GM21381 (cell line): ENCODE measurements at regions not wholly inside any gene's neighbourhood (a gene's known extent, or its start where the extent isn't known, plus 50 kb on each side); places are given as distances from the start of the nearest gene placed in this dataset.

Experiments used
- ATAC-seq: cut with Tn5 transposase; IDR thresholded peaks from one replicate; pipeline ENCODE4 v1.9.1; 2021; ENCODE audit warnings: mild to moderate bottlenecking, moderate library complexity; ENCODE audit not compliant: unreplicated experiment

GRCh38 chr11:130727157-130728119 is 188.8 kb downstream of the SNX19 start:
- no peak for ATAC-seq

DNA sequence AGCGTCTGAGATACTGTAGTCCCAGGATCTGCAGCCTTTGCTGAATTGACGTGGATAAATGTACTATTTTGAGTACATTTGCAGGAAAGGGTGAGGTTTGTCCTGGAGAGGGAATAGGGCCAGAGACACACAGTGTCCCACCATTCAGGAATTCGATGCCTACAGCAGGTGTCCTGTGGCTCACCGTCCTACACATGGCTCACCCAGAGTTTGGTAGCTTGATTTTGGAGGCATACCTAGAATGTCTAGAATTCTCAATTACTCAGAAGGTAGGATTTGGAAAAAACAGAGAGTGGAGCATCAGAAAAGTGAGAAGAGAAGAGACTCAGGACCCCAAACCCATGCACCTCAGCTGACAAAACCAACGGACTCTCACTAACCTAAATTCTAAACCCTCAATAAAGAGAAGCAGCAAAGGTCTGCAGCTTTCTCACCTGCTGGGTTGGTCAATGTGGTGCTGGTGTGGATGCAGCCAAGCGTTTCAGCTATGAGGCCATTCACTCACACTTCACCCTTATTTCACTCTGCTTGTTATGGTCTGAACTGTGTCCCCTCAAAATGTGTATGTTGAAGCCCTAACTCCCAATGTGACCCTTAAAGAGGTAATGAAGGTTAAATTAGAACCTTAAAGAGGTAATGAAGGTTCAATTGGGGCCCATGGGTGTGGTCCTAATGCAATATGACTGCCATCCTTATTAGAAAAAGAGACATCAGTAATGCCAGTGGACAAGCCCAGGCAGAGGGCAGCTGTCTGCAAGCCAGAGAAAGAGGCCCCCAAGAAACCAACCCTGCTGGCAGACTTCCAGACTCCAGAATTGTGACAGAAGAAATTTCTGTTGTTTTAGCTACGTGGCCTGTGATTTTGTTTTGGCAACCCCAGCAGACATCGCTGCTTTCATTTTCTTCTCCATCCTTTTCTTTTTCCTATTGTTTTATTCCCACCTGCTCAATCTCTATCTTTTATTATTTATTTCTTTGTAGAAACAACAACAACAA is 187.8 kb downstream of the SNX19 start:
- no peak for ATAC-seq

GRCh38 chr11:130729193-130729592 is 187.1 kb downstream of the SNX19 start:
- ATAC-seq = no peak

- ATAC-seq = no peak
Observed at GRCh38 chr11:130729678-130730300, 186.5 kb downstream of the SNX19 start.

DNA sequence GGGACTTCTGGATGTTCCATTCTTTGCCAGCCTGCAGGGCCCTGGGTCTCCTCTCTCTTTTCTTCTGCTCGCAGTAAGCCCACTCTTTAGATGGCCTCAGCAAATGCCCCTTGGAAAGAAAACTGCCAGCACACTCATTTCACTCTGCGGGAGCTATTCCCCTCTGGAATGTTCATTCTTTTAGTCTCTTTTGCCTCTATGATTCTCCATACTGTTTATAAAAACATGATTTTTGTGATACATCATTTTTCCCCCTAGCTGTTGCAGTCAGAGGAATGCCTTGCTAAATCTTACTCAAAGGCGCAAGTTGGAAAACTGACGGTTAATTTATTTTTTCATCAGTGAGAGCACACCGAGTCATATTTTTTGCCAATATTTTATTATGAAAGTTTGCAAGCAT is 184.9 kb downstream of the SNX19 start:
- no peak for ATAC-seq

GRCh38 chr11:130732476-130732875 is 183.8 kb downstream of the SNX19 start:
- ATAC-seq = no peak

- ATAC-seq = no peak
Observed at GRCh38 chr11:130737041-130737830, 179.0 kb downstream of the SNX19 start.

DNA sequence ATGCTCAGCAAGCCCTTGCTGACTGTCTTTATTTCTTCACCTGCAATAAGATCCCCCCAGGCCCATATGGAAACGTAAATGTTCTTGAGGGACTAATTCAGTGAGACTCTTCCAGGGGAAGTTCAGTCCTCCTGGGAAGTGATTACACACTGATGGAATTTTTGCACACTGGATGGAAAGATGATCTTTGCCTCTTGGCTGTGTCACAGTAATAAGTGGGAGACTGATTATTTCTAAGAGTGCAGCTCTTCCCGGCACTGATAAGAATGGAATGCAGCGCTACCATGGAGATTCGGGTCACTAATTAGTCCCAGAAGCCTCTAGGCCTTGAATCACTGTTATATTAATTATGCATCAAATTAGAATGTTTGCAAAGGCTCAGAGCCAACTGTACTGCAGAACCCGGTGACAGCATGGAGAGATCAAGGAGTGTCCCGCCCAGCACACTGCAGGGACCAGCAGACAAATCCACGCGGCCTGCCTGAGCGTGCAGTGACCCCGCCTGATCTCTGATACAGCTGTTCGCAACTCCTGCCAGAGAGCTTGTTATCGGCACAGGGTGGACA is 178.3 kb downstream of the SNX19 start:
- ATAC-seq = no peak

GRCh38 chr11:130738611-130739010 is 177.7 kb downstream of the SNX19 start:
- no peak for ATAC-seq

- no peak for ATAC-seq
Observed at GRCh38 chr11:130740819-130741218, 175.5 kb downstream of the SNX19 start.

- no peak for ATAC-seq
Observed at GRCh38 chr11:130744794-130745193, 171.5 kb downstream of the SNX19 start.

DNA sequence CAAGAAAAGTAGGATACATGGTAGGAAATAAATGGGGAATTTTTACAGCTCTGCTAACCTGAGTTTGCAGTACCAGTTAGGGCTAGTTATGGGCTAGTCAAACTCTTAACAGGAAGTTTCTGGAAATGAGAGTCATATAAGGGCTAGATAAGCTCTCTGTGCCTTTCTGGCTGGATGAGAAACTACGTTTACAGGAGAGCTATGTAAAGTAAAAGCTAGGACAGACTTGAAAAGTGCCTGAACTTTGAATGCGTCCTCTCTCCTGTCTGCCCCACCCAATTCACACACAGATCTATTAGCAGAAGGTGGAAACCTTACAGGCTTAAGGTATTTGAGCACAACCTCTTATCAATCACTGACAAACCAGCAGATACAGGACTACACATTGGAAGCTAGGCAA is 167.1 kb downstream of the SNX19 start:
- ATAC-seq = no peak

DNA sequence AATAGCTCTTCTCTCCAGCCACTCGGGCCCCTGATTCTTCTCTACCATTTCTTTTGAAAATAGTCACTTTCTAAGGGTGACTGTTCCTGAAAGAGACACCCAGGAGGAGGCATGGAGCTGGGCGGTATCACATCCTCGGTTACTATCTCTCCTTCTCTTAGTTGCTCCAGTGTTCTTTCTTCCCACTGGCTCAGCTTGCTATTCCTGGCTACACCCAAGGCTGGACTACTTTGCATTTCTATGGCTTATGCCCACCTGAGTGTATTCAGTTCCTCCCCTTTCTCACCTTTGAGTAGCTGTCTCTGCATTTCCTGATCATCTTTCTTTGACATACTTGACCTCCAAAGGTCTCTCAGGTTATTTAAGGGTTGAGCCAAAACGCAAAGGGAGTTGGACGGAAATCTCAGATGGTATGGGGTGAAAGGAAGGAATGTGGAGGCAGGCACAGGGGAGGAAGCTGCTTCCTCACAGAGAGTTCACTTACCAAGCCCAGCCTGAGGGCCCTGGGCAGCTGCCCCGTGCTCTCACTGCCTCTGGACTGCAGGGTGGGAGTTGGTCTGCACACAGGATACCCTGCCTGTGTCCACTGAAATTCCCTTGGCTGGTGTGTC is 155.7 kb downstream of the SNX19 start:
- no peak for ATAC-seq

- ATAC-seq = no peak
Observed at GRCh38 chr11:130761560-130762220, 154.6 kb downstream of the SNX19 start.

DNA sequence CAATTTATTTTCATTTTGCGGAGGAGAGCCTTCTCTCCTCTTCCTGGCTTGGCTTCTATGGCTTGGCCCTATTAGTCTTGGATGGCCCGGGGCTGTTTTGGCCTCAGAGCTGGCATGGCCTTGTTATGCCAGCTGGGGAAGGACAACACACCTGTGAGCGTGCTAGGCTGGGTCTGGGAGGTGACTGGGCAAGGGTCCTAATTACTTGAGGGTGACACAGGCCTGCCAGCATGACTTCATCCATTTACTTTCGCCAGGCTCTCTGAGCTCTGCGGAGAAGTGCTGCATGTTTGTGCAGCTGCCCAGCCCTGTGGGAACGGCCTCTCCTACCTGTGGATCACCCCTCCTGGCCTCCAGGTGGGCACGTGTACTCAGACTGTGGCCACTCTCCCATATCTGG is 153.6 kb downstream of the SNX19 start:
- ATAC-seq = no peak

DNA sequence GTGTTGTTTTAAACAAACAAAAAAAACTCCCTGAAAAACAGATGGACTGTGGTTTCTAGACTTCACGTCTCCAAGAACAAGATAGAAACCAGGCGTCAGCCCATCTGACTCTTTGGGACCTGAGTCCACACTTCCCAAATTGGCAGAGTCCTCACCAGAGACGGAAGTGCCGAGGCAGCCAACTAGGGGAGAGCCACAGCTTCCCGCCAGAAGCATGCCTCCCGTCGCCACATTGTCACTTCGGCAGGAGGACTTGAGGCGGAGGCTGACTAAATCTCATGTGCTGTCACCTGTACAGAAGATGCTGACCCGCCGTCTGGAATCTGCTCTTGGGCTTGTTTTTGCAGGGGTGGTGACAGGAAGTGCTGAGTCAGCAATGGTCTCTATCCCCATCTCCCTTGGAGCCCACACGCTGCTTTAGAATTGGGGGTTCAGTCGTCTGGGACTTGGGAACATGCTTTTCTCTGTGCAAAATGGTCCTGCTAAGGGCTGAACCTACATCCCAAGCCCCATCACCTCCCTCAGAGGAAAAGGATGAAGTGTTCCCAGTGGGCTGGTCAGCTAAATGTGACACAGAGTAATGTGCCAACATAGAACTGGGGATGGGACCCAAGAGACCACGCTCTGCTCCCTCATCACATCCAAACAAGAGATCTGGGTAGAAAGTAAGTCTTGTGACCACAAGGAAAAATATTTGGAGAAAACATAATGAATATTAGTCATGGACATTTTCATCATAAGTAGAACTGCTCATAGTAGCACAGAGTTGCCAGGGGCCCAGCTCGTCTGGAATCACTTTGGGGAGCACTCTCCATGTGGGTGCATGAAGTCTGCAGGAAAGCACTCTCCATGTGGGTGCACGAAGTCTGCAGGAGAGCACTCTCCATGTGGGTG is 152.9 kb downstream of the SNX19 start:
- no peak for ATAC-seq

DNA sequence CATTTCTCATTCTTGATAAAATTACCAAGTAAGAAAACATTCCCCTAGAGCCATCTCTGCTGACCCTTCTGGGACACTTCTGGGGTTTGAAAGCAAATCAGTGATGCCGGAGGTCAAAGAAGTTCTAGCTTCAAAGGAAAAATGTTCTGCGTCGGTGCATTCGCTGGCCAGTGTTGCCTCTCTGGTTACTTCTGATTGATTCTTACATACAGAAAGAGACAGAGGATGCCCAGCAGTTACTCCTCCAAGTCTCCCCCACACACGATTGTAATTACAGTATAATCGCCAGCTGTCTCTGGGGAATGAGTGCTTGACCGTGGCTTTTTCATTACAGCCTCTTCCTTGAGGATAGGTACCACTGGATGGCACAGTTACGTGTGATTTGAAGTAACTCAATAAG is 150.9 kb downstream of the SNX19 start:
- ATAC-seq = no peak
